Skin epidermis (tissue), 12 donors: ENCODE measurements at regions not wholly inside any gene's neighbourhood (a gene's known extent, or its start where the extent isn't known, plus 50 kb on each side); places are given as distances from the start of the nearest gene placed in this dataset.
A peak's percentile ranks its signal among the peaks of the same experiment; 100 is the strongest.

Experiments used
- H3K27ac ChIP-seq, 21 experiments: fragments of 200-600 bp; sonication (generic) in 11 of 21; one replicate each; pipeline ENCODE4 v1.5.0; 2020; ENCODE audit warnings: mild to moderate bottlenecking in 3 of 21, inconsistent platforms in 2 of 21, moderate library complexity in 2 of 21
- H3K4me3 ChIP-seq, 7 experiments: fragments of 200-600 bp; sonication (generic) in 2 of 7; one replicate each; pipeline ENCODE4 v1.5.0; 2020; ENCODE audit warnings: inconsistent platforms in 2 of 7, mild to moderate bottlenecking in 2 of 7, moderate library complexity in 1 of 7

- no peak overlapping the region for H3K4me3 ChIP-seq
Measured at GRCh38 chr18:67250776-67251424, 265.6 kb downstream of the DSEL start.

GRCh38 chr18:67243799-67244587 lies 272.5 kb downstream of the DSEL start:
- peak overlapping the region in 1 of 7 experiments; percentile 2 for H3K4me3 ChIP-seq
- peak overlapping the region in 1 of 21 experiments; percentile 31 for H3K27ac ChIP-seq

More at GRCh38 chr18:67250776-67251424, 265.6 kb downstream of the DSEL start:
- H3K27ac ChIP-seq = no peak overlapping the region

GRCh38 chr18:67242001-67242400 lies 274.5 kb downstream of the DSEL start:
- Histone ChIP-seq H3K4me3 (no peak overlapping the region), H3K27ac (no peak overlapping the region)

GRCh38 chr18:67241299-67241698 lies 275.2 kb downstream of the DSEL start:
- Histone ChIP-seq H3K4me3 (no peak overlapping the region), H3K27ac (no peak overlapping the region)

GRCh38 chr18:67239826-67240225 lies 276.7 kb downstream of the DSEL start:
- Histone ChIP-seq H3K4me3 (no peak overlapping the region), H3K27ac (no peak overlapping the region)

GRCh38 chr18:67232991-67233390 lies 283.5 kb downstream of the DSEL start:
- H3K27ac ChIP-seq = no peak overlapping the region
- H3K4me3 ChIP-seq = no peak overlapping the region

- Histone ChIP-seq H3K4me3 (no peak overlapping the region), H3K27ac (no peak overlapping the region)
Measured at GRCh38 chr18:67232406-67232805, 284.1 kb downstream of the DSEL start.

- Histone ChIP-seq H3K4me3 (no peak overlapping the region), H3K27ac (no peak overlapping the region)
Measured at GRCh38 chr18:67222887-67223286, 293.6 kb downstream of the DSEL start.

- H3K4me3 ChIP-seq = no peak overlapping the region
- no peak overlapping the region for H3K27ac ChIP-seq
Measured at GRCh38 chr18:67219821-67220220, 296.7 kb downstream of the DSEL start.

- Histone ChIP-seq H3K4me3 (no peak overlapping the region), H3K27ac (no peak overlapping the region)
Measured at GRCh38 chr18:67218556-67218955, 298.0 kb downstream of the DSEL start.

- Histone ChIP-seq H3K4me3 (no peak overlapping the region), H3K27ac (no peak overlapping the region)
Measured at GRCh38 chr18:67217551-67218166, 298.9 kb downstream of the DSEL start.

GRCh38 chr18:67216846-67217245 lies 299.7 kb downstream of the DSEL start:
- Histone ChIP-seq H3K27ac (no peak overlapping the region), H3K4me3 (no peak overlapping the region)

- Histone ChIP-seq H3K27ac (no peak overlapping the region), H3K4me3 (no peak overlapping the region)
Measured at GRCh38 chr18:67215686-67216085, 300.8 kb downstream of the DSEL start.

GRCh38 chr18:67211646-67212045 lies 304.9 kb downstream of the DSEL start:
- Histone ChIP-seq H3K4me3 (no peak overlapping the region), H3K27ac (no peak overlapping the region)

- Histone ChIP-seq H3K4me3 (no peak overlapping the region), H3K27ac (no peak overlapping the region)
Measured at GRCh38 chr18:67200665-67201064, 315.9 kb downstream of the DSEL start.

- Histone ChIP-seq H3K4me3 (no peak overlapping the region), H3K27ac (no peak overlapping the region)
Measured at GRCh38 chr18:67199993-67200617, 316.4 kb downstream of the DSEL start.

- Histone ChIP-seq H3K27ac (no peak overlapping the region), H3K4me3 (no peak overlapping the region)
Measured at GRCh38 chr18:67194886-67195285, 321.6 kb downstream of the DSEL start.

GRCh38 chr18:67192535-67192934 lies 324.0 kb downstream of the DSEL start:
- no peak overlapping the region for H3K27ac ChIP-seq
- no peak overlapping the region for H3K4me3 ChIP-seq

GRCh38 chr18:67183398-67183797 lies 333.1 kb downstream of the DSEL start:
- no peak overlapping the region for H3K4me3 ChIP-seq
- H3K27ac ChIP-seq = no peak overlapping the region

- Histone ChIP-seq H3K27ac (no peak overlapping the region), H3K4me3 (no peak overlapping the region)
Measured at GRCh38 chr18:67179726-67180125, 336.8 kb downstream of the DSEL start.

GRCh38 chr18:67159662-67160061 lies 356.9 kb downstream of the DSEL start:
- no peak overlapping the region for H3K4me3 ChIP-seq

More at GRCh38 chr18:67159662-67160061, 356.9 kb downstream of the DSEL start:
- H3K27ac ChIP-seq = no peak overlapping the region
